Osteoblast (primary cell): ENCODE measurements at regions not wholly inside any gene's neighbourhood (a gene's known extent, or its start where the extent isn't known, plus 50 kb on each side); places are given as distances from the start of the nearest gene placed in this dataset.

Experiments
- DNase-seq: peaks from one replicate; pipeline ENCODE4 v3.0.0; 2011; ENCODE audit warnings: low spot score, mixed read lengths; ENCODE audit not compliant: insufficient read length; ENCODE audit errors: missing footprints
- H2AFZ ChIP-seq: 2 replicates; pipeline ENCODE4 v1.6.0; 2011; ENCODE audit warnings: mild to moderate bottlenecking, low read length
- H3K27ac ChIP-seq: 2 replicates; pipeline ENCODE4 v1.5.1; 2011; ENCODE audit warnings: mild to moderate bottlenecking, low read depth, low read length, moderate library complexity
- H3K27me3 ChIP-seq: 2 replicates; pipeline ENCODE4 v1.6.0; 2012; ENCODE audit warnings: mild to moderate bottlenecking, control low read depth, inconsistent platforms, low read length, moderate library complexity; ENCODE audit not compliant: insufficient read depth
- H3K36me3 ChIP-seq: 2 replicates; pipeline ENCODE4 v1.5.1; 2011; ENCODE audit warnings: mild to moderate bottlenecking, low read length, control low read depth, moderate library complexity; ENCODE audit not compliant: insufficient read depth
- H3K4me1 ChIP-seq: 2 replicates; pipeline ENCODE4 v1.5.1; 2011; ENCODE audit warnings: mild to moderate bottlenecking, low read length, control low read depth, moderate library complexity; ENCODE audit not compliant: insufficient read depth
- H3K4me2 ChIP-seq: 2 replicates; pipeline ENCODE4 v1.6.0; 2011; ENCODE audit warnings: mild to moderate bottlenecking, low read length; ENCODE audit not compliant: insufficient read depth
- H3K4me3 ChIP-seq: fragments of 200-600 bp; sonication (generic); 3 replicates; pipeline ENCODE4 v1.5.1; 2012; ENCODE audit warnings: mild to moderate bottlenecking, low read length, inconsistent platforms; ENCODE audit not compliant: insufficient read depth
- H3K79me2 ChIP-seq: 2 replicates; pipeline ENCODE4 v1.6.0; 2012; ENCODE audit warnings: mild to moderate bottlenecking, low read length, control low read depth, inconsistent platforms; ENCODE audit not compliant: insufficient read depth
- H3K9me3 ChIP-seq: 2 replicates; pipeline ENCODE4 v1.5.1; 2011; ENCODE audit warnings: low read depth, low read length, control low read depth
- H4K20me1 ChIP-seq: 2 replicates; pipeline ENCODE4 v1.6.0; 2012; ENCODE audit warnings: mild to moderate bottlenecking, low read length, control low read depth; ENCODE audit not compliant: insufficient read depth
- TF ChIP-seq, protein P1 (sequence below): IDR thresholded peaks from 2 replicates; pipeline ENCODE4 v1.5.1; 2011; ENCODE audit warnings: mild to moderate bottlenecking, low read depth, low read length, moderate library complexity; ENCODE audit errors: extremely low read depth

- TF ChIP-seq, protein P1, sequence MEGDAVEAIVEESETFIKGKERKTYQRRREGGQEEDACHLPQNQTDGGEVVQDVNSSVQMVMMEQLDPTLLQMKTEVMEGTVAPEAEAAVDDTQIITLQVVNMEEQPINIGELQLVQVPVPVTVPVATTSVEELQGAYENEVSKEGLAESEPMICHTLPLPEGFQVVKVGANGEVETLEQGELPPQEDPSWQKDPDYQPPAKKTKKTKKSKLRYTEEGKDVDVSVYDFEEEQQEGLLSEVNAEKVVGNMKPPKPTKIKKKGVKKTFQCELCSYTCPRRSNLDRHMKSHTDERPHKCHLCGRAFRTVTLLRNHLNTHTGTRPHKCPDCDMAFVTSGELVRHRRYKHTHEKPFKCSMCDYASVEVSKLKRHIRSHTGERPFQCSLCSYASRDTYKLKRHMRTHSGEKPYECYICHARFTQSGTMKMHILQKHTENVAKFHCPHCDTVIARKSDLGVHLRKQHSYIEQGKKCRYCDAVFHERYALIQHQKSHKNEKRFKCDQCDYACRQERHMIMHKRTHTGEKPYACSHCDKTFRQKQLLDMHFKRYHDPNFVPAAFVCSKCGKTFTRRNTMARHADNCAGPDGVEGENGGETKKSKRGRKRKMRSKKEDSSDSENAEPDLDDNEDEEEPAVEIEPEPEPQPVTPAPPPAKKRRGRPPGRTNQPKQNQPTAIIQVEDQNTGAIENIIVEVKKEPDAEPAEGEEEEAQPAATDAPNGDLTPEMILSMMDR, result no peak
- no peak overlapping the region for H3K4me2 ChIP-seq
- H3K9me3 ChIP-seq, result no peaks in the 10 kb centered on the region
- H3K79me2 ChIP-seq, result no peaks in the 10 kb centered on the region
- no peaks in the 10 kb centered on the region for H3K36me3 ChIP-seq
- peaks cover 8% of the 10 kb centered on the region for H3K27me3 ChIP-seq
- no peak overlapping the region for H3K4me3 ChIP-seq
- no peak overlapping the region for H3K27ac ChIP-seq
- no peak for DNase-seq
- no peaks in the 10 kb centered on the region for H3K4me1 ChIP-seq
- no peak overlapping the region for H2AFZ ChIP-seq
- H4K20me1 ChIP-seq, result no peaks in the 10 kb centered on the region
Measured at GRCh38 chr10:58089739-58090138, 178.0 kb downstream of the IPMK start.

- Histone ChIP-seq H3K4me2 (no peak overlapping the region), H3K4me3 (no peak overlapping the region), H3K4me1 (no peaks in the 10 kb centered on the region), H3K36me3 (no peaks in the 10 kb centered on the region), H3K9me3 (no peaks in the 10 kb centered on the region), H3K27ac (no peak overlapping the region), H2AFZ (no peak overlapping the region), H3K79me2 (no peaks in the 10 kb centered on the region), H3K27me3 (peaks cover 8% of the 10 kb centered on the region), H4K20me1 (no peaks in the 10 kb centered on the region)
- DNase-seq, result no peak
- TF ChIP-seq, protein P1, result no peak
Measured at GRCh38 chr10:58087896-58088295, 179.8 kb downstream of the IPMK start.

GRCh38 chr10:58086763-58087150, 180.9 kb downstream of the IPMK start:
- no peaks in the 10 kb centered on the region for H3K4me1 ChIP-seq
- no peak overlapping the region for H3K4me2 ChIP-seq
- H4K20me1 ChIP-seq, result no peaks in the 10 kb centered on the region
- DNase-seq, result no peak
- H2AFZ ChIP-seq, result no peak overlapping the region
- H3K27me3 ChIP-seq, result peaks cover 8% of the 10 kb centered on the region
- no peaks in the 10 kb centered on the region for H3K79me2 ChIP-seq
- H3K4me3 ChIP-seq, result no peak overlapping the region
- no peak overlapping the region for H3K27ac ChIP-seq
- no peaks in the 10 kb centered on the region for H3K36me3 ChIP-seq
- TF ChIP-seq, protein P1, result no peak
- no peaks in the 10 kb centered on the region for H3K9me3 ChIP-seq

DNA sequence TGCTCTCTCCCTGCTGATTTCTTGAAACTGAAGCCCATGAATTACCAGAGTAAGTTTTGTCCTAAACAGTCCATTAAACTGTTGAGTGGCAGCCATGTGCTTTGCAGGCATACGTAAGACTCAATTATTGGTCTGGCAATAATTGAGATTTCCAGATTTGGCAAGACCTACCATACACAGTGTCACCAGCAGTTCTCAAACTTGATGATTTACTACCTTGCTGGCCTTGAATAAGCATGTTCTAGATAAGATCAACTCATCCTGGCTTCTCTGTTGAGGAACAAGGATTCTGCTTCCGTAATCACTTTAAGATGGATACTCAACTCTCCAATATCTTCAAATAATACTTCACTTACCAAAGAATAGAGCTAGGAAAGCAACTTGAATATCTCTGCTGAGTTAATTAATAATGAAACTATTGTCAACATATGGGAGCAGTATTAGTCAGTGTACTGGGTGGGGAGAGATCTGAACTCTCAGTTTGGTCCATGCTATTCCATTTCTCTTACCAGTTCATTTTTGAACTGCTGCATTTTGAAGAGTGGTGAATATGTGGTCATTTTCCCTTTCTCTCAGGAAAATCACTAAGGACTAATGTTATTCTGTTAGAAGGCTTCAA, 181.4 kb downstream of the IPMK start:
- Histone ChIP-seq H3K9me3 (no peaks in the 10 kb centered on the region), H3K4me1 (no peaks in the 10 kb centered on the region), H3K79me2 (no peaks in the 10 kb centered on the region), H3K4me3 (no peak overlapping the region), H3K4me2 (no peak overlapping the region), H3K36me3 (no peaks in the 10 kb centered on the region), H3K27ac (no peak overlapping the region), H3K27me3 (peaks cover 8% of the 10 kb centered on the region), H2AFZ (no peak overlapping the region), H4K20me1 (no peaks in the 10 kb centered on the region)
- TF ChIP-seq, protein P1, result no peak
- DNase-seq, result no peak
